ENCODE measurements at regions not wholly inside any gene's neighbourhood (a gene's known extent, or its start where the extent isn't known, plus 50 kb on each side); places are given as distances from the start of the nearest gene placed in this dataset.

- no peak overlapping the region for H3K27ac ChIP-seq (ENCODE audit: low read depth in 2 of 2, low read length in 1 of 2)
- H3K9me3 ChIP-seq (ENCODE audit: control insufficient read depth in 2 of 2, insufficient read depth in 1 of 2, low read depth in 1 of 2, low read length in 1 of 2): no peaks in the 10 kb centered on the region
- H3K4me3 ChIP-seq (ENCODE audit: low read depth in 1 of 2, low read length in 2 of 2): no peak overlapping the region
- no peaks in the 10 kb centered on the region for H3K36me3 ChIP-seq (ENCODE audit: control insufficient read depth in 2 of 2, insufficient read depth in 2 of 2, low read length in 1 of 2)
- H3K27me3 ChIP-seq (ENCODE audit: control insufficient read depth in 1 of 2, insufficient read depth in 2 of 2, low read length in 2 of 2): no peaks in the 10 kb centered on the region
- WGBS, 2 donors: 86 to 89% methylated on average over 4 of the region's 4 CpGs
- no peaks in the 10 kb centered on the region for H3K4me1 ChIP-seq (ENCODE audit: control insufficient read depth in 2 of 2, insufficient read depth in 2 of 2, low read length in 1 of 2)
Measured at GRCh38 chr9:38281196-38281595, 111.3 kb upstream of the ALDH1B1 start.

DNA sequence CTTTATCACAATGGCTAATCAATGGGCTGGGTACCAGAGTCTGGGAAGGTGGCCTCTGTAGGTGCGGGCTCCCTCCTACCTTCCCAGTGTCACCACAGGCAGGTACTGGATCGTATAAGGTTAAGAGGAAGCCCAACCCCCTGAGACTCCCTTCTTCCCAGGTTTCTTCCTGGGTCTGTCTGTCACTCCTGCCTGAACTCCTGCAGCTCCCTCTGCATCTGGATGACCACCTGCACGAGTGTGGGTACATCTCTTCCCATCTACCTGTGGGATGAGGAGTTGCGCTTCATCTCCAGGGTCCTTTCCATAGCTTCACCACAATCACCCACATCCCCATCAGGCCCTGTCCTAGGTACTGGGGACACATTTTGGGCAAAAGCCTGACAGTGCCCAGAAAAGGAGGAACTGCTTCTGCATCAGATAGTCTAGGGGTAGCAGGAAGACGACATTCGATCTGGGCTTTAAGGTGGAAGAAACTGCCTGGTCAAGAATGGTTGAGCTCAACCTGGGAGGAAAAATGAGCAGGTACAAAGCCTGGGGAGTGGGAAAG is 112.2 kb upstream of the ALDH1B1 start:
- H3K27me3 ChIP-seq (ENCODE audit: control insufficient read depth in 1 of 2, insufficient read depth in 2 of 2, low read length in 2 of 2): no peaks in the 10 kb centered on the region
- H3K9me3 ChIP-seq (ENCODE audit: control insufficient read depth in 2 of 2, insufficient read depth in 1 of 2, low read depth in 1 of 2, low read length in 1 of 2): no peaks in the 10 kb centered on the region
- no peak overlapping the region for H3K27ac ChIP-seq (ENCODE audit: low read depth in 2 of 2, low read length in 1 of 2)
- no peak overlapping the region for H3K4me3 ChIP-seq (ENCODE audit: low read depth in 1 of 2, low read length in 2 of 2)
- H3K36me3 ChIP-seq (ENCODE audit: control insufficient read depth in 2 of 2, insufficient read depth in 2 of 2, low read length in 1 of 2): no peaks in the 10 kb centered on the region
- WGBS, 2 donors: 66 to 70% methylated on average over 6 of the region's 6 CpGs
- no peaks in the 10 kb centered on the region for H3K4me1 ChIP-seq (ENCODE audit: control insufficient read depth in 2 of 2, insufficient read depth in 2 of 2, low read length in 1 of 2)

- no peak overlapping the region for H3K27ac ChIP-seq (ENCODE audit: low read depth in 2 of 2, low read length in 1 of 2)
- H3K4me3 ChIP-seq (ENCODE audit: low read depth in 1 of 2, low read length in 2 of 2): no peak overlapping the region
- no peaks in the 10 kb centered on the region for H3K9me3 ChIP-seq (ENCODE audit: control insufficient read depth in 2 of 2, insufficient read depth in 1 of 2, low read depth in 1 of 2, low read length in 1 of 2)
- no peaks in the 10 kb centered on the region for H3K27me3 ChIP-seq (ENCODE audit: control insufficient read depth in 1 of 2, insufficient read depth in 2 of 2, low read length in 2 of 2)
- H3K36me3 ChIP-seq (ENCODE audit: control insufficient read depth in 2 of 2, insufficient read depth in 2 of 2, low read length in 1 of 2): no peaks in the 10 kb centered on the region
- WGBS, 2 donors: 72 to 79% methylated on average over 7 of the region's 7 CpGs
- H3K4me1 ChIP-seq (ENCODE audit: control insufficient read depth in 2 of 2, insufficient read depth in 2 of 2, low read length in 1 of 2): no peaks in the 10 kb centered on the region
Measured at GRCh38 chr9:38278931-38279679, 113.4 kb upstream of the ALDH1B1 start.

- Histone ChIP-seq H3K4me1 (ENCODE audit: control insufficient read depth in 2 of 2, insufficient read depth in 2 of 2, low read length in 1 of 2) (no peaks in the 10 kb centered on the region), H3K36me3 (ENCODE audit: control insufficient read depth in 2 of 2, insufficient read depth in 2 of 2, low read length in 1 of 2) (no peaks in the 10 kb centered on the region), H3K27me3 (ENCODE audit: control insufficient read depth in 1 of 2, insufficient read depth in 2 of 2, low read length in 2 of 2) (no peaks in the 10 kb centered on the region), H3K9me3 (ENCODE audit: control insufficient read depth in 2 of 2, insufficient read depth in 1 of 2, low read depth in 1 of 2, low read length in 1 of 2) (no peaks in the 10 kb centered on the region), H3K4me3 (ENCODE audit: low read depth in 1 of 2, low read length in 2 of 2) (no peak overlapping the region), H3K27ac (ENCODE audit: low read depth in 2 of 2, low read length in 1 of 2) (no peak overlapping the region)
- WGBS, 2 donors: 60 to 69% methylated on average over 4 of the region's 4 CpGs
Measured at GRCh38 chr9:38278457-38278856, 114.0 kb upstream of the ALDH1B1 start.

GRCh38 chr9:38277601-38278200 is 114.8 kb upstream of the ALDH1B1 start:
- H3K36me3 ChIP-seq (ENCODE audit: control insufficient read depth in 2 of 2, insufficient read depth in 2 of 2, low read length in 1 of 2): no peaks in the 10 kb centered on the region
- no peak overlapping the region for H3K27ac ChIP-seq (ENCODE audit: low read depth in 2 of 2, low read length in 1 of 2)
- H3K9me3 ChIP-seq (ENCODE audit: control insufficient read depth in 2 of 2, insufficient read depth in 1 of 2, low read depth in 1 of 2, low read length in 1 of 2): no peaks in the 10 kb centered on the region
- no peak overlapping the region for H3K4me3 ChIP-seq (ENCODE audit: low read depth in 1 of 2, low read length in 2 of 2)
- 92% methylated on average over 8 of the region's 8 CpGs for WGBS, 2 donors
- no peaks in the 10 kb centered on the region for H3K27me3 ChIP-seq (ENCODE audit: control insufficient read depth in 1 of 2, insufficient read depth in 2 of 2, low read length in 2 of 2)
- H3K4me1 ChIP-seq (ENCODE audit: control insufficient read depth in 2 of 2, insufficient read depth in 2 of 2, low read length in 1 of 2): no peaks in the 10 kb centered on the region

DNA sequence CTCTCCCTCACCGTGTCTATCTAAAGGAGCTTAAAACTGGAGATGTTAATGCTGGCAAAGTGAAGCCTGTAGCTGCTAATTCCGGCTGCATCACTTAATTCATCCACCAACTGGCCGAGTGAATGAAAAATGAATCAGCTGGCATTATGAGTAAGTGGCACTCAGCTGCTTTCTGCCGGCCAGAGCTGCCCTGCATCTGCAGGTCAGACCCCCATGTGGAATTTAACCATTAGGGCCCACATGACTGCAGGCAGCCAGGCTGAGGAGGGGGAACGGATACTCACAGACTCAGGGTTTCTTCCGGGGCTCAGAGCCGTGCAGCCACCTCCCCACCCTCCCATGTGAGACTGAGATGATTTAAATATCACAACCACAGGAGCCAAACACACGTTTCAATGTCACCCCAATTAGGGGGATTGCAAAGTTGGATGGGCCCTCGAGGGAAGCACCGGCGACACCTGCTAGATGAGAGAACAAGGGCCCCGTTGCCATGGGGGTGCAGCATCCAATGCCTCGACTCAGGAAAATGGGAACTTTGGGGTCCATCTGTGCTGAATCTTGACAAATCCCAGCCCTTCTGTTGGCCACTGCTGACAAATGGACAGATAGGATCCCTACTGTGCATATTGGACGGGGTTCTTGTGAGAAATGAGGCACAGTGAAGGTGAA is 115.6 kb upstream of the ALDH1B1 start:
- 81 to 86% methylated on average over 14 of the region's 14 CpGs for WGBS, 2 donors
- Histone ChIP-seq H3K4me3 (ENCODE audit: low read depth in 1 of 2, low read length in 2 of 2) (no peak overlapping the region), H3K27me3 (ENCODE audit: control insufficient read depth in 1 of 2, insufficient read depth in 2 of 2, low read length in 2 of 2) (no peaks in the 10 kb centered on the region), H3K4me1 (ENCODE audit: control insufficient read depth in 2 of 2, insufficient read depth in 2 of 2, low read length in 1 of 2) (no peaks in the 10 kb centered on the region), H3K27ac (ENCODE audit: low read depth in 2 of 2, low read length in 1 of 2) (no peak overlapping the region), H3K36me3 (ENCODE audit: control insufficient read depth in 2 of 2, insufficient read depth in 2 of 2, low read length in 1 of 2) (no peaks in the 10 kb centered on the region), H3K9me3 (ENCODE audit: control insufficient read depth in 2 of 2, insufficient read depth in 1 of 2, low read depth in 1 of 2, low read length in 1 of 2) (no peaks in the 10 kb centered on the region)

DNA sequence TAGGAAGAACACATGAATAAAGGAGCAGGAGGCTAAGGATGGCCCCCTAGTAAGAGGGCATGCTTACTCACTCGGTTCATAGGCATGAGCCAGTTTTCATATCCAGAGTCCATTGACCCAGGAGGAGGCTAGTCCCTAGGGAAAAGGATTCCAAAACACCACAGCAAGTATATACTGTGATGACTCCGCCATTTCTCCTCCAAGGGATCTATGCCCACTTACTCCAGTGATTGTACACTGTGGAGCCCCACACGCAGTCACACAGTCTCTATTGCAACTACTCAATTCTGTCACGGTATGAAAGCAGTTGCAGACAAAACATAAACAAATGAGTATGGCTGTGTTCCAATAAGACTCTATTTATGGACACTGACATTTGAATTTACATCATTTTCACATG is 117.7 kb upstream of the ALDH1B1 start:
- Histone ChIP-seq H3K9me3 (ENCODE audit: control insufficient read depth in 2 of 2, insufficient read depth in 1 of 2, low read depth in 1 of 2, low read length in 1 of 2) (no peaks in the 10 kb centered on the region), H3K36me3 (ENCODE audit: control insufficient read depth in 2 of 2, insufficient read depth in 2 of 2, low read length in 1 of 2) (no peaks in the 10 kb centered on the region), H3K27ac (ENCODE audit: low read depth in 2 of 2, low read length in 1 of 2) (no peak overlapping the region), H3K27me3 (ENCODE audit: control insufficient read depth in 1 of 2, insufficient read depth in 2 of 2, low read length in 2 of 2) (no peaks in the 10 kb centered on the region), H3K4me1 (ENCODE audit: control insufficient read depth in 2 of 2, insufficient read depth in 2 of 2, low read length in 1 of 2) (no peaks in the 10 kb centered on the region), H3K4me3 (ENCODE audit: low read depth in 1 of 2, low read length in 2 of 2) (no peak overlapping the region)
- WGBS, 2 donors: 59 to 77% methylated on average over 4 of the region's 4 CpGs

DNA sequence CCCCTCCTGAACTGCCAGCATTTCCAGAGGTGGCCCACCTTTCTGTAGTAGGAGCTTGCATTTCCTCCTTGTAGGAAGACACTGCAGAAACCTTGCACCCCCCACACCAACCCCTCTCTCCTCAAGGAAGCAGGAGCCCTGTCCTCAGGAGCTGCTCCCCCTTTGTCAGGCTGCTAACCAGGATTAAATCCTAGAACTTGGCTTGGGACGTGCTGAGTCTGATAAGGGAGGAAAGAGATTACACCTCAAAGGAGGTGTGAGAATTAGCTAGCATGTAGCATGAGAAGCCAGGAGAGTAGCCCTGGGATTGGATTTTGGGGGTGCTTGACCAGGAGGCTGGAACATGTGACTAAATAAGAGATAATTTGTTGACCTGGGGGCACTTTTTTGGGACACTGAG is 119.8 kb upstream of the ALDH1B1 start:
- H3K4me1 ChIP-seq (ENCODE audit: control insufficient read depth in 2 of 2, insufficient read depth in 2 of 2, low read length in 1 of 2): no peaks in the 10 kb centered on the region
- H3K27me3 ChIP-seq (ENCODE audit: control insufficient read depth in 1 of 2, insufficient read depth in 2 of 2, low read length in 2 of 2): no peaks in the 10 kb centered on the region
- 52 to 78% methylated on average over 1 of the region's 1 CpG for WGBS, 2 donors
- H3K9me3 ChIP-seq (ENCODE audit: control insufficient read depth in 2 of 2, insufficient read depth in 1 of 2, low read depth in 1 of 2, low read length in 1 of 2): no peaks in the 10 kb centered on the region
- no peaks in the 10 kb centered on the region for H3K36me3 ChIP-seq (ENCODE audit: control insufficient read depth in 2 of 2, insufficient read depth in 2 of 2, low read length in 1 of 2)
- no peak overlapping the region for H3K4me3 ChIP-seq (ENCODE audit: low read depth in 1 of 2, low read length in 2 of 2)
- no peak overlapping the region for H3K27ac ChIP-seq (ENCODE audit: low read depth in 2 of 2, low read length in 1 of 2)

- H3K4me3 ChIP-seq (ENCODE audit: low read depth in 1 of 2, low read length in 2 of 2): no peak overlapping the region
- H3K27me3 ChIP-seq (ENCODE audit: control insufficient read depth in 1 of 2, insufficient read depth in 2 of 2, low read length in 2 of 2): no peaks in the 10 kb centered on the region
- H3K9me3 ChIP-seq (ENCODE audit: control insufficient read depth in 2 of 2, insufficient read depth in 1 of 2, low read depth in 1 of 2, low read length in 1 of 2): no peaks in the 10 kb centered on the region
- WGBS, 2 donors: 73 to 80% methylated on average over 3 of the region's 3 CpGs
- H3K27ac ChIP-seq (ENCODE audit: low read depth in 2 of 2, low read length in 1 of 2): no peak overlapping the region
- H3K36me3 ChIP-seq (ENCODE audit: control insufficient read depth in 2 of 2, insufficient read depth in 2 of 2, low read length in 1 of 2): no peaks in the 10 kb centered on the region
- H3K4me1 ChIP-seq (ENCODE audit: control insufficient read depth in 2 of 2, insufficient read depth in 2 of 2, low read length in 1 of 2): no peaks in the 10 kb centered on the region
Measured at GRCh38 chr9:38271666-38272241, 120.7 kb upstream of the ALDH1B1 start.

Measured in esophagus (tissue), 2 donors.